NCI-H2227 (cell line): ENCODE measurements at regions not wholly inside any gene's neighbourhood (a gene's known extent, or its start where the extent isn't known, plus 50 kb on each side); places are given as distances from the start of the nearest gene placed in this dataset.
"Not testable (repeated sequence)": the region's sequence is repeated elsewhere in the genome, so short reads cannot be mapped to it uniquely, and the experiment has no call there.

ENCODE experiments used
- DNase-seq: peaks from one replicate; lab custom pipeline; 2025; ENCODE audit not compliant: unreplicated experiment; lab: John Stamatoyannopoulos, UW

- DNase-seq: no peak
These were observed 277.7 kb upstream of the MAP2 start for GRCh38 chr2:209145941-209146681.

GRCh38 chr2:209146682-209147320 is 277.0 kb upstream of the MAP2 start:
- DNase-seq: no peak

- DNase-seq: no peak
These were observed 275.9 kb upstream of the MAP2 start for GRCh38 chr2:209147981-209148380.

GRCh38 chr2:209160800-209161588 is 262.9 kb upstream of the MAP2 start:
- no peak for DNase-seq

- no peak for DNase-seq
These were observed 261.7 kb upstream of the MAP2 start for GRCh38 chr2:209162129-209162528.

- DNase-seq: no peak
These were observed 241.9 kb upstream of the MAP2 start for GRCh38 chr2:209181984-209182383.

- DNase-seq: peak; percentile 76
These were observed 237.0 kb upstream of the MAP2 start for GRCh38 chr2:209186886-209187285.

- DNase-seq: no peak
These were observed 234.0 kb upstream of the MAP2 start for GRCh38 chr2:209189893-209190292.

- DNase-seq: no peak
These were observed 232.7 kb upstream of the MAP2 start for GRCh38 chr2:209191139-209191538.

- DNase-seq: no peak
These were observed 229.1 kb upstream of the MAP2 start for GRCh38 chr2:209194717-209195116.

- DNase-seq: no peak
These were observed 215.6 kb upstream of the MAP2 start for GRCh38 chr2:209208211-209208610.

- DNase-seq: no peak
These were observed 213.9 kb upstream of the MAP2 start for GRCh38 chr2:209209943-209210342.

GRCh38 chr2:209230560-209230959 is 193.3 kb upstream of the MAP2 start:
- DNase-seq: no peak

- DNase-seq: peak; percentile 68
These were observed 187.5 kb upstream of the MAP2 start for GRCh38 chr2:209236377-209236776.

- DNase-seq: no peak
These were observed 184.9 kb upstream of the MAP2 start for GRCh38 chr2:209238765-209239584.

- DNase-seq: no peak
These were observed 184.3 kb upstream of the MAP2 start for GRCh38 chr2:209239585-209239938.

GRCh38 chr2:209240204-209240603 is 183.6 kb upstream of the MAP2 start:
- no peak for DNase-seq

- DNase-seq: no peak
These were observed 170.3 kb upstream of the MAP2 start for GRCh38 chr2:209253544-209253943.

- DNase-seq: no peak
These were observed 164.1 kb upstream of the MAP2 start for GRCh38 chr2:209259767-209260166.

- no peak for DNase-seq
These were observed 163.6 kb upstream of the MAP2 start for GRCh38 chr2:209260281-209260680.

GRCh38 chr2:209261366-209262053 is 162.3 kb upstream of the MAP2 start:
- DNase-seq: not testable (repeated sequence)
